ENCODE measurements at regions not wholly inside any gene's neighbourhood (a gene's known extent, or its start where the extent isn't known, plus 50 kb on each side); places are given as distances from the start of the nearest gene placed in this dataset.
A peak's percentile ranks its signal among the peaks of the same experiment; 100 is the strongest.

DNA sequence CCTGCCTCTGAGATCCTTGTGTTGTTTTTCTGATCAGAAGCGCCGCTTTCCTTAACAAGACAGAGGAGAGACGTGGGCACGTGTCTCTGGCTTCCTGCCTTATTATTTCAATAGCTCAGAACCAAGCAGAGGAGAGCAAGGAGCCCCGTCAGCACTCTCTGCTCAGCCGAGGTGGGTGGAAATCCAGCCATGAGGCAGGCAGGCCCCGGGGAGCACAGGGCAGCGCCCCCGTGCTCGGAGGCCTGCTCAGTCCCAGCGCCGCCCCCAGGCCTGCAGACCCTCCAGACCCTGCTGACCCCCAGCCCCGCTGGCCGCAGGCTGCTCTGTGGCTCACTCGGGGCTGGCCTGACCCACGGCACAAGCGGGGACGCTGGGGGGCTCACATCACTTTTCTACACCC, 162.8 kb downstream of the BRD1 start:
- Histone ChIP-seq H3K4me1 (ENCODE audit: control insufficient read depth, insufficient read depth, low read length) (no peaks in the 10 kb centered on the region), H3K27ac (ENCODE audit: extremely low read depth, low read depth, low read length) (no peak overlapping the region), H3K9me3 (ENCODE audit: control insufficient read depth, insufficient read depth, low read depth, low read length) (no peaks in the 10 kb centered on the region), H3K4me3 (ENCODE audit: low read depth, low read length) (no peak overlapping the region), H3K36me3 (ENCODE audit: control insufficient read depth in 2 of 2, insufficient read depth in 1 of 2, low read length in 2 of 2) (no peaks in the 10 kb centered on the region)
- TF ChIP-seq ZNF324 (tag by site-specific recombination; IDR thresholded peaks at IDR 0.05): no peak
- TF ChIP-seq ZNF214 (tag by site-specific recombination; IDR thresholded peaks at IDR 0.05; ENCODE audit: borderline replicate concordance): no peak
- TF ChIP-seq EGR2 (tag by site-specific recombination; IDR thresholded peaks at IDR 0.05; ENCODE audit: low read depth): 0 out of 2 replicates have a peak, but pooled peaks have one; percentile 15
- ChIA-PET POLR2A (no interaction called here), CTCF (no interaction called here)

DNA sequence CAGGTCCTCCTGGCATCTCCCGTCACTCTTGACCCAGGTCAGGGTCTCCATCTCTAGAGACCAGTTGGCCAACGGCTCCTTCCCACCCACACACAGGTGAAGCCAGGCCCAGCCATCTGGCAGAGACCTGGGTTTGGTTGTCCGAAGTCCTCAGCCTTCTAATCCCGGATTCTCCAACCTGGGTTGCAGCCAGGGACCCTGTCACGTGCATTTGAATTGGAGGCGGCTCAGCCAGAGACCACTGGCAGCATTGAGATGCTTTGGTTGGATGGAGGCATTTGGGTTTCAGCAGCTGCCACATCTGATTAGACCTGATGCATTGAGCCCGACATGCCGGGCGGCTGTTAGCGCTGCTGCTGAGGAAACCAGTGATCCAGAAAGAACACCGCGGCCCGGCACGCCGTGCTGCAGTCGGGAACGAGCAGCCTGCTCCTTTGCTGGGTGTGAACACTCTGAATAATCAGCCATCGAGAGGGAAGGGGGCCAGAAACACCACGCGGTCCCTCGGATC, 163.2 kb downstream of the BRD1 start:
- Histone ChIP-seq H3K36me3 (ENCODE audit: control insufficient read depth in 2 of 2, insufficient read depth in 1 of 2, low read length in 2 of 2) (no peaks in the 10 kb centered on the region), H3K4me3 (ENCODE audit: low read depth, low read length) (no peak overlapping the region), H3K9me3 (ENCODE audit: control insufficient read depth, insufficient read depth, low read depth, low read length) (no peaks in the 10 kb centered on the region), H3K4me1 (ENCODE audit: control insufficient read depth, insufficient read depth, low read length) (no peaks in the 10 kb centered on the region), H3K27ac (ENCODE audit: extremely low read depth, low read depth, low read length) (no peak overlapping the region)
- ChIA-PET CTCF (no interaction called here), POLR2A (no interaction called here)
- no peak for TF ChIP-seq ZNF768 (tag by site-specific recombination; IDR thresholded peaks at IDR 0.05)
- TF ChIP-seq INSM2 (tag by site-specific recombination; IDR thresholded peaks at IDR 0.05): no peak
- TF ChIP-seq ZNF600 (tag by site-specific recombination; IDR thresholded peaks at IDR 0.05): no peak
- no peak for TF ChIP-seq SALL2 (tag by site-specific recombination; IDR thresholded peaks at IDR 0.05; ENCODE audit: borderline replicate concordance)
- no peak for TF ChIP-seq KLF1 (tag by site-specific recombination; IDR thresholded peaks at IDR 0.05)
- TF ChIP-seq KLF16 (tag by site-specific recombination; IDR thresholded peaks at IDR 0.05): no peak
- TF ChIP-seq, protein P1, sequence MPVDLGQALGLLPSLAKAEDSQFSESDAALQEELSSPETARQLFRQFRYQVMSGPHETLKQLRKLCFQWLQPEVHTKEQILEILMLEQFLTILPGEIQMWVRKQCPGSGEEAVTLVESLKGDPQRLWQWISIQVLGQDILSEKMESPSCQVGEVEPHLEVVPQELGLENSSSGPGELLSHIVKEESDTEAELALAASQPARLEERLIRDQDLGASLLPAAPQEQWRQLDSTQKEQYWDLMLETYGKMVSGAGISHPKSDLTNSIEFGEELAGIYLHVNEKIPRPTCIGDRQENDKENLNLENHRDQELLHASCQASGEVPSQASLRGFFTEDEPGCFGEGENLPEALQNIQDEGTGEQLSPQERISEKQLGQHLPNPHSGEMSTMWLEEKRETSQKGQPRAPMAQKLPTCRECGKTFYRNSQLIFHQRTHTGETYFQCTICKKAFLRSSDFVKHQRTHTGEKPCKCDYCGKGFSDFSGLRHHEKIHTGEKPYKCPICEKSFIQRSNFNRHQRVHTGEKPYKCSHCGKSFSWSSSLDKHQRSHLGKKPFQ (tag by site-specific recombination; IDR thresholded peaks at IDR 0.05): no peak
- TF ChIP-seq HOXC10 (CRISPR knock-in tag; IDR thresholded peaks at IDR 0.05): no peak
- TF ChIP-seq ZFP69B (tag by site-specific recombination; IDR thresholded peaks at IDR 0.05): no peak
- no peak for TF ChIP-seq ZNF248 (tag by site-specific recombination; IDR thresholded peaks at IDR 0.05)
- TF ChIP-seq, protein P2, sequence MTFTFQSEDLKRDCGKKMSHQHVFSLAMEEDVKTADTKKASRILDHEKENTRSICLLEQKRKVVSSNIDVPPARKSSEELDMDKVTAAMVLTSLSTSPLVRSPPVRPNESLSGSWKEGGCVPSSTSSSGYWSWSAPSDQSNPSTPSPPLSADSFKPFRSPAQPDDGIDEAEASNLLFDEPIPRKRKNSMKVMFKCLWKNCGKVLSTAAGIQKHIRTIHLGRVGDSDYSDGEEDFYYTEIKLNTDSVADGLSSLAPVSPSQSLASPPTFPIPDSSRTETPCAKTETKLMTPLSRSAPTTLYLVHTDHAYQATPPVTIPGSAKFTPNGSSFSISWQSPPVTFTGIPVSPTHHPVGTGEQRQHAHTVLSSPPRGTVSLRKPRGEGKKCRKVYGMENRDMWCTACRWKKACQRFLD (tag by site-specific recombination; IDR thresholded peaks at IDR 0.05): no peak
- no peak for TF ChIP-seq ZBTB26 (tag by site-specific recombination; optimal IDR thresholded peaks at IDR 0.05)
- TF ChIP-seq ZSCAN18 (tag by site-specific recombination; IDR thresholded peaks at IDR 0.05): no peak
- no peak for TF ChIP-seq ZNF791 (tag by site-specific recombination; IDR thresholded peaks at IDR 0.05)
